SU-DHL-6 (cell line): ENCODE measurements at regions not wholly inside any gene's neighbourhood (a gene's known extent, or its start where the extent isn't known, plus 50 kb on each side); places are given as distances from the start of the nearest gene placed in this dataset.

Source experiments
- H2AFZ ChIP-seq: fragments of 200-600 bp; sonication (generic); 2 replicates; pipeline ENCODE4 v1.6.1; 2014; ENCODE audit warnings: low read depth, mild to moderate bottlenecking, moderate library complexity, mixed read lengths, antibody characterized with exemption, low read length; ENCODE audit not compliant: severe bottlenecking
- H3F3A ChIP-seq: fragments of 200-600 bp; shearing (Covaris generic); 2 replicates; pipeline ENCODE4 v1.6.0; 2016; ENCODE audit warnings: antibody characterized with exemption, mild to moderate bottlenecking; ENCODE audit not compliant: insufficient read depth
- H3K27ac ChIP-seq: fragments of 200-600 bp; sonication (generic); 2 replicates; pipeline ENCODE4 v1.5.1; 2016; ENCODE audit warnings: low read depth, mild to moderate bottlenecking, low read length, moderate library complexity, mixed read lengths
- H3K27me3 ChIP-seq: fragments of 200-600 bp; sonication (generic), shearing (Covaris generic); 2 replicates; pipeline ENCODE4 v1.6.0; 2014; ENCODE audit warnings: mild to moderate bottlenecking, low read length
- H3K36me3 ChIP-seq: fragments of 200-600 bp; sonication (generic); 2 replicates; pipeline ENCODE4 v1.6.1; 2014; ENCODE audit warnings: mild to moderate bottlenecking, low read length, mixed read lengths
- H3K4me2 ChIP-seq: fragments of 300-600, 200-600 bp; shearing (Covaris generic), sonication (generic); 2 replicates; pipeline ENCODE4 v1.6.0; 2014; ENCODE audit warnings: low read length, low read depth, mild to moderate bottlenecking; ENCODE audit not compliant: poor library complexity, severe bottlenecking
- H3K4me3 ChIP-seq: fragments of 200-600 bp; sonication (generic); 2 replicates; pipeline ENCODE4 v1.5.1; 2014; ENCODE audit warnings: antibody characterized with exemption, low read length, mild to moderate bottlenecking, mixed read lengths; ENCODE audit not compliant: insufficient read depth, poor library complexity, severe bottlenecking
- H3K79me2 ChIP-seq: fragments of 200-600 bp; sonication (generic); 2 replicates; pipeline ENCODE4 v1.6.1; 2014; ENCODE audit warnings: mild to moderate bottlenecking, low read length, moderate library complexity; ENCODE audit not compliant: insufficient read depth
- H3K9ac ChIP-seq: fragments of 200-600 bp; sonication (generic); 2 replicates; pipeline ENCODE4 v1.7.0; 2014; ENCODE audit warnings: mild to moderate bottlenecking, low read length
- H3K9me2 ChIP-seq: fragments of 200-600 bp; sonication (generic); replicated peaks from 2 replicates; pipeline ENCODE4 v1.6.1; 2014; ENCODE audit warnings: low read length; ENCODE audit not compliant: insufficient read depth
- H3K9me3 ChIP-seq: fragments of 200-600 bp; sonication (generic); 2 replicates; pipeline ENCODE4 v1.6.1; 2014; ENCODE audit warnings: low read length, mixed read lengths; ENCODE audit not compliant: insufficient read depth
- H4K20me1 ChIP-seq: fragments of 200-600 bp; sonication (generic); 2 replicates; pipeline ENCODE4 v1.6.1; 2014; ENCODE audit warnings: low read depth, mild to moderate bottlenecking, antibody characterized with exemption, low read length, moderate library complexity, mixed read lengths
- EZH2phosphoT487 ChIP-seq: fragments of 200-600 bp; sonication (generic), shearing (Covaris generic); conservative IDR thresholded peaks from 2 replicates; pipeline ENCODE4 v1.6.1; 2018; ENCODE audit warnings: mild to moderate bottlenecking, antibody characterized with exemption, low read length, moderate library complexity, mixed read lengths
- TF ChIP-seq, protein P1 (sequence below): fragments of 200-600 bp; sonication (generic); IDR thresholded peaks from one replicate; pipeline ENCODE4 v1.5.1; 2017; ENCODE audit warnings: antibody characterized with exemption, mild to moderate bottlenecking, low read length, moderate library complexity; ENCODE audit not compliant: insufficient read depth, poor library complexity, severe bottlenecking

GRCh38 chr6:167512696-167513375, 187.9 kb downstream of the TTLL2 start:
- Histone ChIP-seq H3K27ac (no peak overlapping the region), H3F3A (no peaks in the 10 kb centered on the region), H2AFZ (no peak overlapping the region), H3K27me3 (no peaks in the 10 kb centered on the region), H3K9me3 (no peaks in the 10 kb centered on the region), H3K4me3 (no peak overlapping the region), H3K79me2 (no peaks in the 10 kb centered on the region), H3K9ac (no peak overlapping the region), H3K36me3 (no peaks in the 10 kb centered on the region), H3K4me2 (no peak overlapping the region), H4K20me1 (no peaks in the 10 kb centered on the region), H3K9me2 (no peaks in the 10 kb centered on the region)
- TF ChIP-seq, protein P1, sequence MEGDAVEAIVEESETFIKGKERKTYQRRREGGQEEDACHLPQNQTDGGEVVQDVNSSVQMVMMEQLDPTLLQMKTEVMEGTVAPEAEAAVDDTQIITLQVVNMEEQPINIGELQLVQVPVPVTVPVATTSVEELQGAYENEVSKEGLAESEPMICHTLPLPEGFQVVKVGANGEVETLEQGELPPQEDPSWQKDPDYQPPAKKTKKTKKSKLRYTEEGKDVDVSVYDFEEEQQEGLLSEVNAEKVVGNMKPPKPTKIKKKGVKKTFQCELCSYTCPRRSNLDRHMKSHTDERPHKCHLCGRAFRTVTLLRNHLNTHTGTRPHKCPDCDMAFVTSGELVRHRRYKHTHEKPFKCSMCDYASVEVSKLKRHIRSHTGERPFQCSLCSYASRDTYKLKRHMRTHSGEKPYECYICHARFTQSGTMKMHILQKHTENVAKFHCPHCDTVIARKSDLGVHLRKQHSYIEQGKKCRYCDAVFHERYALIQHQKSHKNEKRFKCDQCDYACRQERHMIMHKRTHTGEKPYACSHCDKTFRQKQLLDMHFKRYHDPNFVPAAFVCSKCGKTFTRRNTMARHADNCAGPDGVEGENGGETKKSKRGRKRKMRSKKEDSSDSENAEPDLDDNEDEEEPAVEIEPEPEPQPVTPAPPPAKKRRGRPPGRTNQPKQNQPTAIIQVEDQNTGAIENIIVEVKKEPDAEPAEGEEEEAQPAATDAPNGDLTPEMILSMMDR: no peak
- no peak for TF ChIP-seq EZH2phosphoT487

- Histone ChIP-seq H3K4me2 (no peak overlapping the region), H3K27ac (no peak overlapping the region)
These were observed 188.9 kb downstream of the TTLL2 start for GRCh38 chr6:167513778-167514177.

DNA sequence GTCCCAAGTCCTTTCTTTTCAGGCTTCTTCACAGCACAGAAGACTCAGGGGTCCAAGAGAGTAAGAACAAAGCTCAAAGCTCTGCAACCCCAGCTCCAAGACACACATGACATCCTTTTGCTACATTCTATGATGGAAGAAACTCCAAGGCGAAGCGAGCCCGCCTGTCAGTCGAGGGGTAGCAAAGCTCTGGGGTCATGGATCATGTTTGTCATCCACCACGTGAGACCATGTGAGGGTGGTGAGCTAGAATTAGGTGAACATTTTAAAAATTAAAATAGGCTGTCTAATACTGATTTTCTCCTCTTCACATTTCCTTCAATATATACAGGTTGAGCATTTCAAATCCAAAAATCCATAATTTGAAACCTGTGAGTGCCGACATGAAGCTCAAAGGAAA, 189.6 kb downstream of the TTLL2 start:
- Histone ChIP-seq H3K9me3 (no peaks in the 10 kb centered on the region), H4K20me1 (no peaks in the 10 kb centered on the region), H3K4me3 (no peak overlapping the region), H3K9ac (no peak overlapping the region), H3K9me2 (no peaks in the 10 kb centered on the region), H3K36me3 (no peaks in the 10 kb centered on the region), H3K4me2 (no peak overlapping the region), H3K79me2 (no peaks in the 10 kb centered on the region), H3K27me3 (no peaks in the 10 kb centered on the region), H2AFZ (no peak overlapping the region), H3K27ac (no peak overlapping the region), H3F3A (no peaks in the 10 kb centered on the region)
- TF ChIP-seq, protein P1: no peak
- no peak for TF ChIP-seq EZH2phosphoT487

More at GRCh38 chr6:167513778-167514177, 188.9 kb downstream of the TTLL2 start:
- Histone ChIP-seq H3K9me2 (no peaks in the 10 kb centered on the region), H2AFZ (no peak overlapping the region), H3K27me3 (no peaks in the 10 kb centered on the region), H3K4me3 (no peak overlapping the region), H4K20me1 (no peaks in the 10 kb centered on the region), H3K9me3 (no peaks in the 10 kb centered on the region), H3F3A (no peaks in the 10 kb centered on the region), H3K79me2 (no peaks in the 10 kb centered on the region), H3K9ac (no peak overlapping the region), H3K36me3 (no peaks in the 10 kb centered on the region)
- no peak for TF ChIP-seq EZH2phosphoT487
- TF ChIP-seq, protein P1: no peak
